Kidney (tissue), 13 donors: ENCODE measurements at regions not wholly inside any gene's neighbourhood (a gene's known extent, or its start where the extent isn't known, plus 50 kb on each side); places are given as distances from the start of the nearest gene placed in this dataset.

Experiments used
- DNase-seq, 5 donors: peaks; one replicate each; pipeline ENCODE4 v3.0.0-alpha.2; 2013 to 2020
- FAIRE-seq: peaks from 2 replicates; lab custom pipeline; 2012; peaks lifted over from hg19 to GRCh38; lab: Jason Lieb, UNC
- H3K27ac ChIP-seq, 2 donors: one replicate each; pipeline ENCODE4 v1.7.0; 2013; ENCODE audit warnings: low read depth in 2 of 2, low read length in 2 of 2, inconsistent platforms in 1 of 2
- H3K27me3 ChIP-seq: one replicate; pipeline ENCODE4 v1.7.1; 2013; ENCODE audit warnings: low read length, inconsistent platforms; ENCODE audit not compliant: control insufficient read depth, insufficient read depth
- H3K36me3 ChIP-seq, 3 donors: one replicate each; pipeline versions ENCODE4 v1.7.0 to v1.7.1; 2013; ENCODE audit warnings: low read length in 3 of 3, control low read depth in 1 of 3, inconsistent platforms in 1 of 3; ENCODE audit not compliant: insufficient read depth in 3 of 3, control insufficient read depth in 2 of 3
- H3K4me1 ChIP-seq, 3 donors: one replicate each; pipeline versions ENCODE4 v1.7.0 to v1.7.1; 2013; ENCODE audit warnings: low read length in 3 of 3, inconsistent platforms in 1 of 3, low read depth in 1 of 3; ENCODE audit not compliant: control insufficient read depth in 2 of 3, insufficient read depth in 2 of 3
- H3K4me3 ChIP-seq, 3 donors: one replicate each; pipeline versions ENCODE4 v1.7.0 to v1.8.1; 2013; ENCODE audit warnings: low read length in 3 of 3, control low read depth in 1 of 3, inconsistent platforms in 1 of 3
- H3K9ac ChIP-seq, 3 donors: one replicate each; pipeline versions ENCODE4 v1.7.0 to v1.7.1; 2013; ENCODE audit warnings: low read length in 3 of 3, control low read depth in 1 of 3, inconsistent platforms in 1 of 3
- H3K9me3 ChIP-seq, 3 donors: one replicate each; pipeline versions ENCODE4 v1.7.0 to v1.7.1; 2013; ENCODE audit warnings: low read length in 3 of 3, control low read depth in 1 of 3, inconsistent platforms in 1 of 3; ENCODE audit not compliant: control insufficient read depth in 2 of 3, insufficient read depth in 1 of 3
- intact Hi-C: fragments of 100-400 bp; cut with DNase I; formaldehyde crosslinking; loops from one replicate; pipeline ENCODE4 v1.11.1; 2022
- TF ChIP-seq, protein P1 (sequence below): IDR thresholded peaks from 3 replicates; pipeline ENCODE4 v1.5.1; 2012; ENCODE audit warnings: mild to moderate bottlenecking, moderate library complexity, borderline replicate concordance; ENCODE audit not compliant: insufficient read depth; ENCODE audit errors: extremely low read depth
- donor health status: control.
- donor health status: control.
- donor health status: control.
- donor health status: control.
- donor health status: control.
- donor health status: DM: yes; HTN: yes; CAD: no.
- donor health status: Normal renal cell carcinoma (clear cell type).

DNA sequence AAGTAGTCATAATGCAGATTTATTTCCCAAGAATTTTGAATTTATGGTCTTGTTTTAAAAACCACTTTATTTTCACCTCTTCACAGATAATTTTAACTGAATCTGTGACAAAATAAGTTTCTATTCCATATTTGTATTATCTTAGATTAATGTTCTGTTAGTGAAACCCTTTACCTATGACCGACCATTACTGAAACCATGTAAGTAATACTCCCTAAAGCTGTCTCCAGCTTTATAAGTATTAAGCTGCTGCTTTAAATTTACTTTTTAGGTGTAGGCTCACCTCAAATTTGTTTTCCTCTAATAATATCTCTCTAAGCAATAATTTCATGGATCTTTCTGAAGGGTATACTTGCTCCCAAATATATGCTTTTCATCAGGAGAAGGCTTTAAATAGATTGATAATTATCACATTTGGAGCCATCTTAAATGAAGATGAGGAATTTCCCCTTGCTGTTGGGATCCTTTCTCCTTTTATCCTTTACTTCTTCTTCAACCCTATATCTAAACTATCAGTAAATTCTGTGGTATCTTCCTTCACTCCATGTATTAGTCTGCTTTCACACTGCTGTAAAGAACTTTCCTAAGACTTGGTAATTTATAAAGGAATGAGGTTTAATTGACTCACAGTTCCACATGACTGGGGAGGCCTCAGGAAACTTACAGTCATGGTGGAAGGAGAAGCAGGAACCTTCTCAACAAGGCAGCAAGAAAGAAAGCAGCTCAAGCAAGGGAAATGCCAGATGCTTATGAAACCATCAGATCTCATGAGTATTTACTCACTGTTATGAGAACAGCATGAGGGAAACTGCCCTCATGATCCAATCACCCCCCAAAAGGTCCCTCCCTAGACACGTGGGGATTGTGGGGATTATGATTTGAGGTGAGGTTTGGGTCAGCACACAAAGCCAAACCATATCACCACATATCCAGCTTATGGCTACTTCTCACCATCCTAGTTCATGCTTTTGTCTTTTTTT lies 92.3 kb upstream of the P2RY1 start:
- Histone ChIP-seq H3K27me3 (no peaks in the 10 kb centered on the region), H3K36me3 (no peaks in the 10 kb centered on the region), H3K4me3 (no peak overlapping the region), H3K27ac (no peak overlapping the region), H3K9ac (no peak overlapping the region), H3K4me1 (no peaks in the 10 kb centered on the region), H3K9me3 (no peaks in the 10 kb centered on the region)
- DNase-seq (no peak), FAIRE-seq (no peak)
- intact Hi-C loops = no loop called here
- TF ChIP-seq, protein P1, sequence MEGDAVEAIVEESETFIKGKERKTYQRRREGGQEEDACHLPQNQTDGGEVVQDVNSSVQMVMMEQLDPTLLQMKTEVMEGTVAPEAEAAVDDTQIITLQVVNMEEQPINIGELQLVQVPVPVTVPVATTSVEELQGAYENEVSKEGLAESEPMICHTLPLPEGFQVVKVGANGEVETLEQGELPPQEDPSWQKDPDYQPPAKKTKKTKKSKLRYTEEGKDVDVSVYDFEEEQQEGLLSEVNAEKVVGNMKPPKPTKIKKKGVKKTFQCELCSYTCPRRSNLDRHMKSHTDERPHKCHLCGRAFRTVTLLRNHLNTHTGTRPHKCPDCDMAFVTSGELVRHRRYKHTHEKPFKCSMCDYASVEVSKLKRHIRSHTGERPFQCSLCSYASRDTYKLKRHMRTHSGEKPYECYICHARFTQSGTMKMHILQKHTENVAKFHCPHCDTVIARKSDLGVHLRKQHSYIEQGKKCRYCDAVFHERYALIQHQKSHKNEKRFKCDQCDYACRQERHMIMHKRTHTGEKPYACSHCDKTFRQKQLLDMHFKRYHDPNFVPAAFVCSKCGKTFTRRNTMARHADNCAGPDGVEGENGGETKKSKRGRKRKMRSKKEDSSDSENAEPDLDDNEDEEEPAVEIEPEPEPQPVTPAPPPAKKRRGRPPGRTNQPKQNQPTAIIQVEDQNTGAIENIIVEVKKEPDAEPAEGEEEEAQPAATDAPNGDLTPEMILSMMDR = no peak

DNA sequence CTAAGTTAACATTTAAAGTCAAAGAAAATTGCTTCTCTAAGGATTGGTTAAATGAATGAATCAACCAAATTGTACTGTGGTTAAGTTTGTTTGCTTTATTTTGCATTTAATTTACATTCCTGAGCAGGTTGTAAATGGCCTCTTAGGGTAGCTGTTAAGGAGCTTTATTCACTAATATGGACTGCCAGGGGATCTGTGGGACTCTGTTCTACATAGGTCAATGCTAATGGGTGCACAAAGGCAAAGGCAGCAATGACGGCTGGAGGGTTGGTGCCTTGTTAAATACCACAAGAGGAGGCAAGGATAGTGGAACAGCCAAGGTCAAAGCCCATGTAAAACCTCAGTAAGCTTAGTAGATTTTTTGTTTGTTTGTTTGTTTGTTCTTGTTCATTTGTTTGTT lies 89.3 kb upstream of the P2RY1 start:
- Histone ChIP-seq H3K36me3 (no peaks in the 10 kb centered on the region), H3K9ac (no peak overlapping the region), H3K4me1 (no peaks in the 10 kb centered on the region), H3K27ac (no peak overlapping the region), H3K4me3 (no peak overlapping the region), H3K9me3 (peaks cover 0 to 11% (median 0%) of the 10 kb centered on the region in 3 donors), H3K27me3 (no peaks in the 10 kb centered on the region)
- no peak for FAIRE-seq
- TF ChIP-seq, protein P1 = no peak
- no peak for DNase-seq
- intact Hi-C loops = no loop called here

DNA sequence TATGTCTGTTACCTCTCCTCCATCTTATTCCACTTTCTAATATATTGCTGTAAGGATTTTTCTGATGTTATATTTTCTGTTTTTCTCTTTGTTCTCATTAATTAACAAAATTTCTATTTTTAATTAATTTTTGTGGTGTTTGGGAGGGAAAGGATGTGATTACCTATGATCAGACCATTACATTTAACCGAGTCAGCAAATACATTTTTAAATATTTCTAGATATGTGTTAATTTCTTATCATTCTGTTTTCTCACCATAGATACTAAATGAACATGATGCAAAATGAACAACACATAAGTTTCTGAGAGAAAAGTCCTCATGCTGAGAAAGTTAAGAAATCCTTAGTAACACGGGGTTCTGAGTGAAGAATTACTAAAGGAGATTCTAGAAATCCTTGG lies 80.6 kb upstream of the P2RY1 start:
- Histone ChIP-seq H3K27ac (no peak overlapping the region), H3K4me1 (no peaks in the 10 kb centered on the region), H3K27me3 (no peaks in the 10 kb centered on the region), H3K9ac (no peak overlapping the region), H3K9me3 (peaks cover 0 to 9% (median 0%) of the 10 kb centered on the region in 3 donors), H3K36me3 (no peaks in the 10 kb centered on the region), H3K4me3 (no peak overlapping the region)
- TF ChIP-seq, protein P1 = no peak
- intact Hi-C loops = no loop called here
- FAIRE-seq = no peak
- no peak for DNase-seq
